ENCODE measurements at regions not wholly inside any gene's neighbourhood (a gene's known extent, or its start where the extent isn't known, plus 50 kb on each side); places are given as distances from the start of the nearest gene placed in this dataset.

GRCh38 chr12:132399092-132400010, 70.0 kb upstream of the GALNT9 start:
- H3K36me3 ChIP-seq: no peaks in the 10 kb centered on the region
- no peaks in the 10 kb centered on the region for H3K9me3 ChIP-seq
- intact Hi-C loops (cut with DNase I; ENCODE audit: low total_unique reads): no loop called here
- no peak overlapping the region for H3K27ac ChIP-seq
- no peak for DNase-seq (ENCODE audit: low spot score in 2 of 2)
- H3K4me3 ChIP-seq: no peak overlapping the region
- H3K27me3 ChIP-seq: peaks cover 3 to 88% of the 10 kb centered on the region in 2 donors
- no peak for TF ChIP-seq CTCF (IDR thresholded peaks at IDR 0.05)
- no peak for TF ChIP-seq POLR2A (IDR thresholded peaks at IDR 0.05)
- H3K4me1 ChIP-seq: no peaks in the 10 kb centered on the region

- Histone ChIP-seq H3K4me3 (no peak overlapping the region), H3K36me3 (no peaks in the 10 kb centered on the region), H3K9me3 (no peaks in the 10 kb centered on the region), H3K4me1 (no peaks in the 10 kb centered on the region), H3K27ac (no peak overlapping the region), H3K27me3 (peaks cover 3 to 88% of the 10 kb centered on the region in 2 donors)
- no peak for DNase-seq (ENCODE audit: low spot score in 2 of 2)
- intact Hi-C loops (cut with DNase I; ENCODE audit: low total_unique reads): no loop called here
- no peak for TF ChIP-seq POLR2AphosphoS5 (IDR thresholded peaks at IDR 0.05)
These were observed 69.1 kb upstream of the GALNT9 start for GRCh38 chr12:132398386-132398991.

GRCh38 chr12:132397934-132398385, 68.6 kb upstream of the GALNT9 start:
- H3K36me3 ChIP-seq: no peaks in the 10 kb centered on the region
- H3K9me3 ChIP-seq: no peaks in the 10 kb centered on the region
- H3K27me3 ChIP-seq: peaks cover 3 to 88% of the 10 kb centered on the region in 2 donors
- no peak overlapping the region for H3K4me3 ChIP-seq
- DNase-seq (ENCODE audit: low spot score in 2 of 2): no peak
- no peak for TF ChIP-seq CTCF (IDR thresholded peaks at IDR 0.05)
- TF ChIP-seq POLR2A (IDR thresholded peaks at IDR 0.05): no peak
- no peak for TF ChIP-seq POLR2AphosphoS5 (IDR thresholded peaks at IDR 0.05)
- no peaks in the 10 kb centered on the region for H3K4me1 ChIP-seq
- H3K27ac ChIP-seq: no peak overlapping the region
- intact Hi-C loops (cut with DNase I; ENCODE audit: low total_unique reads): loop anchor here (1.0 kb wide), 1 partner anchor 31 kb away; no protein-coding TSS in a partner anchor

- intact Hi-C loops (cut with DNase I; ENCODE audit: low total_unique reads): loop anchor here (1.0 kb wide), 1 partner anchor 32 kb away; no protein-coding TSS in a partner anchor
- no peaks in the 10 kb centered on the region for H3K4me1 ChIP-seq
- H3K36me3 ChIP-seq: no peaks in the 10 kb centered on the region
- TF ChIP-seq CTCF (IDR thresholded peaks at IDR 0.05) (no peak), POLR2AphosphoS5 (IDR thresholded peaks at IDR 0.05) (no peak), POLR2A (IDR thresholded peaks at IDR 0.05) (no peak)
- no peak overlapping the region for H3K4me3 ChIP-seq
- H3K27ac ChIP-seq: no peak overlapping the region
- DNase-seq (ENCODE audit: low spot score in 2 of 2): no peak
- no peaks in the 10 kb centered on the region for H3K9me3 ChIP-seq
- peaks cover 3 to 87% of the 10 kb centered on the region in 2 donors for H3K27me3 ChIP-seq
These were observed 68.0 kb upstream of the GALNT9 start for GRCh38 chr12:132397152-132397933.

- DNase-seq (ENCODE audit: low spot score in 2 of 2): no peak
- Histone ChIP-seq H3K27me3 (peaks cover 3 to 83% of the 10 kb centered on the region in 2 donors), H3K4me3 (no peak overlapping the region), H3K36me3 (no peaks in the 10 kb centered on the region), H3K4me1 (no peaks in the 10 kb centered on the region), H3K27ac (no peak overlapping the region), H3K9me3 (no peaks in the 10 kb centered on the region)
- intact Hi-C loops (cut with DNase I; ENCODE audit: low total_unique reads): loop anchor here (1.0 kb wide), 1 partner anchor 33 kb away; no protein-coding TSS in a partner anchor
- no peak for TF ChIP-seq POLR2AphosphoS5 (IDR thresholded peaks at IDR 0.05)
- TF ChIP-seq POLR2A (IDR thresholded peaks at IDR 0.05): no peak
- no peak for TF ChIP-seq CTCF (IDR thresholded peaks at IDR 0.05)
These were observed 67.3 kb upstream of the GALNT9 start for GRCh38 chr12:132396657-132397056.
